SU-DHL-6 (cell line): ENCODE measurements at regions not wholly inside any gene's neighbourhood (a gene's known extent, or its start where the extent isn't known, plus 50 kb on each side); places are given as distances from the start of the nearest gene placed in this dataset.

Experiments used
- CTCF ChIP-seq: fragments of 200-600 bp; sonication (generic); IDR thresholded peaks from one replicate; pipeline ENCODE4 v1.5.1; 2017; ENCODE audit warnings: antibody characterized with exemption, mild to moderate bottlenecking, low read length, moderate library complexity; ENCODE audit not compliant: insufficient read depth, poor library complexity, severe bottlenecking
- EZH2phosphoT487 ChIP-seq: fragments of 200-600 bp; sonication (generic), shearing (Covaris generic); conservative IDR thresholded peaks from 2 replicates; pipeline ENCODE4 v1.6.1; 2018; ENCODE audit warnings: mild to moderate bottlenecking, antibody characterized with exemption, low read length, moderate library complexity, mixed read lengths

- TF ChIP-seq CTCF (no peak), EZH2phosphoT487 (no peak)
These were observed 306.6 kb upstream of the ECI2 start for GRCh38 chr6:4441981-4442434.
